IPS-NIHi7 (cell line): ENCODE measurements at regions not wholly inside any gene's neighbourhood (a gene's known extent, or its start where the extent isn't known, plus 50 kb on each side); places are given as distances from the start of the nearest gene placed in this dataset.

Experiments
- DNase-seq: peaks from one replicate; pipeline ENCODE4 v3.0.0; 2012; ENCODE audit warnings: mixed read lengths; ENCODE audit errors: extremely low spot score

DNA sequence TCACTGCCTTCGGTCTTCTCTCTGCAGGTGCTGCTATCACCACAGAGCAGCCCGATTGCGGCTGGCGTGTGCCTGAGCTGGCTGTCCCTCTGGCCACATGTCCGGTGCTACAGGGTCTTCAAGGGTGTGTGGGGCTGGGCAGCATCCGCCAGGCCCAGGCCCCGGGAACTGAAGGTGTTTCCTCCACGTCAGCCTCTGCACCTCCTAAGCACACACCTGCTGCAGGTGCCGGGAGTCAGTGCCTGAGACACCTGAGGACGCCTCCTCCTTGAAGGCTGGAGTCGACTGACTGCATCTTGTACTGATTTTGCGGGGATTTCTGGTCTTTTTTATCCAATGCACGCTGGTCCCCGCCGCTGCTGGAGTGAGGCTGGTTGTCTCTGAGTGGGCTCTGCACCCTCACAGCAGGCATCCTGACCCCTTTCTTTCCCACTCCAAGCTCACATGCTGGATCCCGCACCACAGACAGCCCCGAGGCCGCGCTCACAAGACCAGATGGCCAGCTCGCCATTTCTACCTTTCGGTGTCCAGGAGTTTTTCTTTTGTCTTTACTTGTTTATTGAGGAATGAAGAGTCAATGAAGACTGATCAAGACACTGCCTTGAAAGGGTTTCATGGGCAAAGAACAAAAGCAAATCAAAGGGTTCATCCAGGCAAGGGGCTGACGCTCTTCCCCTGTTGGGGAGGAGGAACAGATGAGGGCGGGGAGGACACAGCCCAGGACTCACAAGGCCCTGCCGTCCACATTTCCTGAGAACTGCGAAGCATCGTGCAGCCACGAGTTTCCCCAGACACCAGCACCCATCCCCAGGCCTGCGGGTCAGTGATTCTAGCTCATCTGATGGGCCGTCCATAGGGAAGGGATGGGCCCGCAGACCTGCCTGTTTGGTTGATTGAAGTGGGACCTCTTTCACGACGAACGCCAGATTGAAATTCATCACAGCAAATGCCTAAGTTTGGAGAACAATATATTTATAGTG is 203.8 kb upstream of the SOX1 start:
- no peak for DNase-seq

DNA sequence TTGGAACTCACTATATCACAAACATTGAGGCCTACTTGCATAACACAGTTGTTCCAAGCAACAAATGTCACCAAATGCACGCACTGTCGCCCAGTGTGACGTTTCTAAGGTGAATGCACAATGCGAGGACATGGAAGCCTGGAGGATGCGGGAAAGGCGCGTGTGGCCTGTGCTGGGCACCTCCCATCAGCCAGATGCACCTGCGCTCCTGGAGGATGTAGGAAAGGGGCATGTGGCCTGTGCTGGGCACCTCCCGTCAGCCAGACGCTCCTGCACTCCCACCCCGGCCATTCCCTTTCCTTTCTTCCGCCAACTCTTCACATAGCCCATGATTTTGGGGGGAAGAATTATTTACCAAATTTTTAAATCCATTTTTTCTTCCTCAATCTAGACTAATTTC is 202.4 kb upstream of the SOX1 start:
- DNase-seq = no peak

DNA sequence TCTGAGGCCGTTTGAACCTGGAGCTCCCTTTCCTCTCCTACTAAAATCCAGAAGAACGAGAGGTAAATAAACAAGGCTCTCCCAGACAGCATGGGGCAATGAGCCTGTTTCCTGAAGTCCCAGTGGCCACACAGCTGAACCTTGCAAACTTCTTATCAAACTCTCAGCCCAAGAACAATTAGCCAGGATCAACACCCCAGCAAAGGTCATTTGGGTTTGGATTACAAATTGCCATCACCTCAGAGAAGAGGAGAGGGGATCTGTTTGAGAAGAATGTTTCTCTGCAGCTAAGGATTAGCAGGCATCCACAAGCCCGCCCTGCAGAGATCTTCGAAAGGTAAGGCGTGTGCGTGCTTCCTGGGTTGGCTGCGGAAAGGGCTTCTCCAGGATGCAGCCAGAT is 201.9 kb upstream of the SOX1 start:
- DNase-seq = no peak

DNA sequence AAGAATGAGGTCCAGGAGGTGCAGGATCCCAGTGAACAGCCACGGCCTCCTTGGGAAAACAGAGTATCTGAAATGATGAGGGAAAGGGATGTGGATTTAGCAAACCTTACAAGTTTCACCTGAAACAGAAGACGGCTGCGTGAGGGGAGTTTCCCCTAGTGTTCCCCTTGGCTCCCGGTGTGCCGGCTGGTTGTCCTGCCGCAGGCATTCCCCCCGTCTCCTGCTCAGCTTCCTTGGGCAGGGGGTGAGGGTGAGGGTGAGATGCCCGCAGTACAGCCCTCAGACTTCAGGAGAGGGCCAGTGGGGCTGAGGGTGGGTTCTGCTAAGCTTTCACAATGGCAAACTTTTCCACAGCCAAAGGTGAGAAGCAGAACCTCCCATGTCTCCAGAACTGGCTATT is 201.1 kb upstream of the SOX1 start:
- DNase-seq = no peak

DNA sequence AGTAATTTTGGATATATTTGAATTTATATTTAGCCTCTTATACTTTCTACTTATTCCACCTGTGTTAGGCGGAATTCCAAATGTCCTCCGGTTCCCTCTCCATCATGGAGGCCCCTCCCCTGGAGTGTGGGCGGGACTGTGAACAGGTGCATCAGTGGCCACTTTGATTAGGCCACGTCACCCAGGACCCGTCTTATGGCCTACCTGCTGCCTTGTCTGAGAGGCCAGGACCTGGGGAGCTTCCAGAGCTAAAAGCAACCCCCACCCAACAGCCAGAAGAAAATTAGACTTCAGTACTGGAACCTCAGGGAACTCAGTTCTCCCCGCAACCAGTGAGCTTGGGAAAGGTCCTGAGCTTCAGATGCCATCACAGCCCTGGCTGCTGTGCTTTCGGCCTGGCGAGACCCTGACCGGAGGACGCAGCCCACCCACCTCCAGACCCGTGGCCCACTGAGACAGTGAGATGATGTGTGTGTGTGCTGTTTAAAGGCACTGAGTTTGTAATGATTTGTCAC is 200.2 kb upstream of the SOX1 start:
- DNase-seq = no peak

DNA sequence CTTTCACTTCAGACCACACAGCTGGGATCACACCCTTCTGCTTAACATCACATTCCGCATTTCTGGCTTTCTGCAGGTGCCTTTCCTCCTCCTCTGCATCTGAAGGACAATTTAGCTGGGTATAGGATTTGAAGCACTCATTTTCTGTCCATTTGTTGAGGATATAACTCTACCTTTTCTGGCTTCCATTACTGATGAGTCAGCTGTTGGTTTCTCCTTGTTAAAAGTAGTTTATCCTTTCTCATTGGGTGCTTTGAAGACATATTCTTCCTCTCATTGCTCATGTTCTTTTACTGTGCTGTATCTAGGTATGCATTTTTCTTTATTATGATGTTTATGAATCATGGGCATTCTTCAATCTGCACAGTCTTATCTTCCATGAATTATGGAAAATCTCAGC is 199.3 kb upstream of the SOX1 start:
- DNase-seq = no peak

DNA sequence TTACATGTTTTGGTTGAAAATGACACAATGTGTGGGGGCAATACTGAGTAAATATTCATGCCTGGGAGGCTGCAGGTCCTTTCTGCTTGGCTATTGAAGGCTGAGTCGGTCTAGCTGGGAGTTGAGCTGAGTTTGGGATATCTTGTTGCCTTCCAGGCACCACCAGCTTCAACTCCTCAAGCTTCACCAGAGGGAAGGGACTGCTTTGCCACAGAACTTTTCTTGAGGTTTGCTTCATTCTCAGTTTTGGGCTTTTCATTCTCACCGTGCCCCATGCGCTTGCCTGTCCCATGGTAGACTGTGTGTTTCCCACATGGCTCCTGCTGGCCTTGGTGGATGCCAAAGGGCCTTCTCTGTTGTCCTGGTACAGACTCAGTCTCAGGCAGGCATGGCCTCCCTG is 198.2 kb upstream of the SOX1 start:
- no peak for DNase-seq

DNA sequence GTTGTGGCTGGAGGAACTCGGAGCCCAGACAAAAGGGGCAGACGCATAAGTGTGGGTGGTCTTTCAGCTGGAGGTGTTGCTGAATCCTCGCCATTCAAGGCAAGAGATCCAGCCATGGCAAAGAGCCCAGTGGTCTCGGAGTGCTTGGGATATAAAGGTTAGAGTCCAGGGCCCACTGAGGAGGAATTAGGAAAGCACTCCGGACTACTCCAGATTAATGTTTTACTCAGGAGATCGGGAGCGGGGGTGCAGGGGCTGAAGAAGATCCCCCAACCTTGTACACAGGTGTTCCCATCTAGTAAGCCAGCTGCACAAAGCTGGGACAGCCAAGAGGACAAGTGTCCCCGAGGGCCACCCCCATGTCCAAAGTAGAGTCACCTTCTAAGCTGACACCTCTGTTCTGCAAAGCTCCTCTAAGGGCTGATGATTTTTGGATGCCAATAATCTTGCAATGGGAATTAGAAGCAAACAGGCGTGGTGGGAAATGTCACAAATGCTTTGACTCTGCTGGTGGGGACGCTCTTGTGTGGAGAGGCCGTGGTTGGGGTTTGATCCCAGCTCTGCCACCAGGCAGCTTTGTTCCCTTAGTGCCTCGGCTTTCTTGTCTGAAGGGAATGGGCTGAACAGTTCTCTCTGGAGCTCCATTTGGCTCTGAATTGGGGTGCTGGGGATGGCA is 194.3 kb upstream of the SOX1 start:
- no peak for DNase-seq

DNA sequence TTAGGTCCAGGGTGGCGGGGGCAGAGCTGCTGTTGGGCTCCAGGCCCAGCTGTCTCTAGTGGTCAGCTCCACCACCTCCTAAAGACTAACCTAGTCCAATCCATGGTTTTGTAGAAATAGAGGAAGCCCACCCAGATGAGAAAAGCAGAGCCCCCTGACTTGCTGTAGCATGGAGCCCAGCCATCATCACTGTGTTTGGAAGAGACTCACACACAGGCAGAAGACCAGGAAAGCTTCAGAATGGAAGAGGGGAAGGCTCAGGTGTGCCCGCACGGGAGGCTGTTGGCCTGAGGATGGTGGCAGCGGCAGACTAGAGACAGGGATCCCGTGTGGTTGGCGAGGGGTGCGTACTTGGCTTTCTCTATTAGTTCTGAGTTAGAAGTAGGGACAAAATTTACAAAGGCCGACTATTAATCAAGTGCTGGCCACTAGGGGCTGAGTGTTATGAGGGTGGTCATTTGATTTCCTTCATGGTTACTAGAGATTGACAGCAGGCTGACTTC is 193.2 kb upstream of the SOX1 start:
- DNase-seq = no peak

DNA sequence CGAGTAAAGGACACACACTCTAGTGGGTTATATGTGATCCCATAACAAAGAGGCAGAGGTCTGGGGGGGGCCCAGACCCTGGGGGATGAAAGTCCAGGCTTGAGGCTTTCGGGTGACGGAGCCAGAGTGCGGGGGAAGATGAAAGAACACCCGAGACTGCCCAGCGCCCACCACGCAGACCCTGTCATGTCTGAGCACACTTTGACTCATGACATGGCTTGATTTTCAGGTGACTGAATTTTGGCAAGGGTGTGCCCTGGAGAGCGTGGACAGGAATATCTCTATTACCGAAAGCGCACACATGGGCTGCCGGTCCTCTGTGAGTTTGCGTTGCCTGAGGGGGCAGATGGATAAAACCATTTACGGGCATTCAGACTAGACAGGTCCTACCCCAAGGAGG is 192.0 kb upstream of the SOX1 start:
- no peak for DNase-seq

DNA sequence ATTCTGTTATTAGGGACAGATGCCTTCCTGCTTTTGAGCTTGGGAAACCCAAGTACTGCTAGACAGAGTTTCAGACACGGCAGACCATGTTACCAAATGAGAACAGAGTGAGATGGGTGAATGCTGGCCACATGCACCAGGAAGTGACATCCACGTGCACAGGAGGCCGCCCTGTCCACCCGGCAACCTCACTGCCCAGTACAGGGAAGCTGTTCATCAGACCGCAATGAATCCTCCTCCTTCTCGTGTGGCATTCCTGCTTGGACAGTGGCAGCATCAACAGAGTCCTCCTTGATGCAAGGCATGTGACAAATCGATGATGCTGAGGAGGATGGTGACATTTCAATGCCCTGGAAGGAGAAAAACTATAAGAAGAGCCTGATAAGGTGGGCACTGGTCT is 191.0 kb upstream of the SOX1 start:
- DNase-seq = no peak

DNA sequence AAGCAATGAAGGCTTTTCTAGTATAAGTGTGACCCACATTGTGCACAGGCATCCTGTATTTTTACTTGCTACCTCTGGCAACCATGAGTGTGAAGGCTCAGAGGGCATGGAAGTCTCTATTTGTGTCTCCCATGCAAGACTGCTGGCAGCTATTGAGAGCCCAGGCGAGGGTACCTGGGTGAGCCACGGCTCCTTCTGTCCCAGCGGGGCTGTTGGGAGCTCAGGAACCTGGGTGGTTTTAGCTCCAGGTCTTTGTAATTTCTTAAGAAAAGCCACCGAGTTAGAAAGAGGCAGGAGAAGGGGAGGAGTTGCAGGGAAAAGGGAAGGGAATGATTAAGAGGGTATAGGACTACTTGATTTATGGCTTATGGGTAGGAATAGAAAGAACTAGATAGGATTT is 190.4 kb upstream of the SOX1 start:
- peak; percentile 6 for DNase-seq

DNA sequence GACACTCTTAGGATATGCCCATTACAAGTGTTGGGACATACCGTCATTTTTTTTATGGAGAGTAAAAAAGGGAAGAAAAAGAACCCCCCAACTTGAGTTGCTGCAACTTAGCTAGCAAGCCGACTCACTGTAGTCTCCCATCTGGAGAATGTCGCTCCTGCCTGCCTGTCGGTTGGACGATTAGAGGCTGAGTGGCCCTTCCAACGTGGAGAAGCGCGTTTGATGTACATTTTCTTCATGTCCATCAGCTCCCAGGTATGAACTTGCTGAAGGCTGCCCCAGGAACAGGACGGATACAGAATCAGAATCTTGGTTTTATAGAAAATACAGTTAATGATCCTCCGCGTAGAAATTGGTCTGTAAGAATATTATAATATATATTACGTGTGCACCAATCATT is 189.0 kb upstream of the SOX1 start:
- DNase-seq = no peak

DNA sequence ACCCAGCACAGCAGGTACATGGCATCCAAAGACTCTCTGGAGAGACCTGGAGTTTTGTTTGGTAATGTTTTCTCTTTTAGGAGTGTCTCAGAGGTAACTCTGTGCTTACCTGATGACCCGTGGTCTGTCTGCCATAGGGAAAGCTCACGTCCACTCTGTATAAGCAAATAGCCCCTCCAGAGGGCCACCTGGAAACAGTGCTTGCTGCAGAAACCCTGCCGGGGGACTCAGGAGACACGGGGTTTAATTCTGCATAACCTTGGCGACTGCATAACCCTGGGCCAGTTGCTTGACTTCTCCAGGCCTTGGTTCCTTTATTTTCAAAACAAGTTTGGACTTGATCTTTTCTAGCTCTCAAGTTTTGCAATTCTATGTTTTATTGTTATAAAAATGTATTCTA is 187.2 kb upstream of the SOX1 start:
- no peak for DNase-seq

DNA sequence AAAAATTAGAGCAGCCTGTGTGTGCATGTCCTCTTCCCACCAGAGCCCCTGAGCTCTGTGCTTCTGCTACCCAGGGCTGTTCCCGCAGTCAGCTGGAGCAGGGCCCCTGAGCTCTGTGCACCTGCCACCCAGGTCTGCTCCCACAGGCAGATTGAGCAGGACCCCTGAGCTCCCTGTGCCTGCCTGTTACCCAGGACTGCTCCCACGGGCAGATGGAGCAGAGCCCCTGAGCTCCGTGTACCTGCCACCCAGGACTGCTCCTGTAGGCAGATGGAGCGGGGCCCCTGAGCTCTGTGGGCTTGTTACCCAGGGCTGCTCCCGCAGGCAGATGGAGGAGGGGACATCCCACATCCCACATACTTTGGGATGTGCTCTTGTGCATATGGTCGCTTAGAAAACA is 186.8 kb upstream of the SOX1 start:
- DNase-seq = no peak

DNA sequence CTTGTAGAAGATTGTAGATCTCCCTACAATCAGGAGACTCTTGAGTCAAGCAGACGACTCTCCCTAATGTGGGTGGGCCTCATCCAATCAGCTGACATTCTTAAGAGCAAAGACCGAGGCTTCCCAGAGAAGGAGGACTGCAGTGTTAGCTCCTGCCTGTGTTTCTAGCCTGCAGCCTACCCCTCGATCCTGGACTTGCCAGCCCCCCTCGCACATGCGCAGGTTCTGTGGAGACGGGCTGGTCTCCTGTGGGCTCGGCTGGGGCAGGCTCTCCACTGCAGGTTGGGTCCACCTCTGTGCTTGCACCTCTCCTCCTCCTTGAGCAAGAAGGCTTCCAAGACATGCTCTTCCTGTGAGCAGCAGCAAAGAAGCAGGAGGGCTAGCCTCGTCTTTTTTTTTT is 185.2 kb upstream of the SOX1 start:
- no peak for DNase-seq

DNA sequence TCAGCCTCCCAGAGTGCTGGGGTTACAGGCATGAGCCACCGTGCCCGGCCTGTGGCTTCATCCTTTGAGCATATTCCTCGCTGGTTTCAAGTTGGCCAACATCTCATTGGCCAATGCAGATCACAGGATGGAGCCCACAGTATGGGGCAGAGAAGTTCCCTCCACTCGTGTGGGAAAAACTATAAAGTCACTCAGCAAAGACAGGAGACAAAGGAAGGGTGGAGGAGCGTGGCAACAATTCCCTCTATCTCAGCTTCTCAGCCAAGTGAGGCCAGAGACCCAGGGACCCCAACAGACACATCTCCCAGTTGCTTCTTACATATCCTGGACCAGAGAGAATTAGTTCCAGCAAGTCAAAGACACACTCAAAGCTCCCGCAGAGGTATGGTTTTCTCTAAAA is 184.6 kb upstream of the SOX1 start:
- no peak for DNase-seq

DNA sequence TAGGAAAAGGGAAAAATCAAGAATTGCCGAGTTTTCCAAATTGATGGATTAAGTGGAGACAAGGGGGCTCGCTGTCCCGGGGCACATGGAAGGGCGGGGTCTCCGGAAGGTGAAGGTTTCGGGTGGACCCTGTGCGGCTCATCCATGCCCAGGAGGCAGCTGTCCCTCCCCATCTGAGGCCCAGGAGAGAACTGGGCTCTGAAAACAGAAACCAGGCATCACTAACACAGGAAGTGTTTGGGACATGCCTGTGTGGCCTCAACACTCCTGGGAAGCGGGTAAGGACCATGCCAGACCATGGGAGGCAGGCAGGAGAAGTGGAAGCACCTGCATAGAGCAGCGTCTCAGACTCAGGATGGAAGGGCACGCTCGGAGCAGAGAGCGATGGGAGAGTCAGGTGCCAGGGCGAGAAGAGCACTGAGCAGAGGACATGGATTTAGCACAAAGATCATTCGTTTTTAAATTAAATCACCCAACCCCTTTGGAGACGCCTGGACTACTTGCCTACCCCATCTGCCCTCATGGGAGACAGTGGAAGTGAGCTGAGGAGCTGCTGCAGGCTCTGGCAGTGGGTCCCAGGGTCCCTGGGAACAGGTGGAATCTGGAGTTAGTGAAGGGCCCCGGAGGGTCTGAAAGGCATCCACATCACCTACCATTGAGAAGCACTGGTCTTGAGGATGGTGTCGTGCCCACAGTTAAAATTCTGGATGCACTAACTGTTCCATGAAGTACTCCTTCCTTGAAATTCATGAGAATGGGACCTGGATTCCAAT is 183.2 kb upstream of the SOX1 start:
- DNase-seq = no peak

DNA sequence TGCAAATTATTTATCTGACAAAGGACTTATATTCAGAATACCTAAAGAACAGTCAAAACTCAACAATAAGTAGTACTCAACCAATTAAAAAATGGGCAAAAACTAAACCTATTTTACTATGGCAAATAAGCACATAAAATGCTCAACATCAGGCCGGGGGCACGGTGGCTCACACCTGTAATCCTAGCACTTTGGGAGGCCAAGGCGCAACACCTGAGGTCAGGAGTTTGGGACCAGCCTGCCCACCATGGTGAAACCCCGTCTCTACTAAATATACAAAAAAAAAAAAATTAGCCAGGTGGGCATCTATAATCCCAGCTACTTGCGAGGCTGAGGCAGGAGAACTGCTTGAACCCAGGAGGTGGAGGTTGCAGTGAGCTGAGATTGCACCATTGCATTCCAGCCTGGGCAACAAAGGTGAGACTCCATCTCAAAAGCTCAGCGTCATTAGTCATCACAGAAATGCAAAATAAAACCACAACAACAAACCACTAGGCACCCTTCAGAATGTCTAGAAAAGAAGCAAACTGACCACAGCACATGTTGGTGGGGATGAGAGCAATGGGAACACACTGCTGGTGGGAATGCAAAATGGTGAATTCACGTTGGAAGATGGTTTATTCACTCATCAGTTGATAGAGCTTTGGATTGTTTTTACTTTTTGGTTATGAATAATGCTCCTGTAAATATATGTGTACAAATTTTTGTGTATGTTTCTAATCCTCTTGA is 180.6 kb upstream of the SOX1 start:
- no peak for DNase-seq

DNA sequence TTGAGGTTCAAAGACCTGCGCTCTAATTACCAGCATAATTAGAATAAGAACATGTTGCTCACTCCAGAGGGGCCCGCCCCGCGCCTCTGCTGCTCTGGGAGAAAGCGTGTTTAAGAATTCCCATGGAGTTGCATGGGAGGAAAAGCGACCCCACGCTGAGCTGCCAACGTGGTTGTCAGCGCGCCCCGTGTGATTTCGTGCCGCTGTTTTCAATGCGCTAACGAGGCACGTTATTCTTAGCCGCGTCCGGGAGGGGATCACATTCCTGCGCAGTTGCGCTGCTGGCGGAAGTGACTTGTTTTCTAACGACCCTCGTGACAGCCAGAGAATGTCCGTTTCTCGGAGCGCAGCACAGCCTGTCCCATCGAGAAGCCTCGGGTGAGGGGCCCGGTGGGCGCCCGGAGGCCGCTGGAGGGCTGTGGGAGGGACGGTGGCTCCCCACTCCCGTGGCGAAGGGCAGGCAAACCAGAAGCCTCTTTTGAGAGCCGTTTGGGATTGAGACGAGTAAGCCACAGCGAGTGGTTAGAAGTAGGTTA is 173.8 kb upstream of the SOX1 start:
- peak; percentile 67 for DNase-seq
